ENCODE measurements at regions not wholly inside any gene's neighbourhood (a gene's known extent, or its start where the extent isn't known, plus 50 kb on each side); places are given as distances from the start of the nearest gene placed in this dataset.
"Not testable (repeated sequence)": the region's sequence is repeated elsewhere in the genome, so short reads cannot be mapped to it uniquely, and the experiment has no call there.

GRCh38 chr9:87359264-87359663, 138.4 kb upstream of the DAPK1 start:
- no peak for DNase-seq (ENCODE audit: extremely low spot score)
- CTCF ChIA-PET: no interaction called here
- no peak for TF ChIP-seq ARNT (IDR thresholded peaks at IDR 0.05)
- TF ChIP-seq ELF4 (IDR thresholded peaks at IDR 0.05): no peak
- TF ChIP-seq, protein P1, sequence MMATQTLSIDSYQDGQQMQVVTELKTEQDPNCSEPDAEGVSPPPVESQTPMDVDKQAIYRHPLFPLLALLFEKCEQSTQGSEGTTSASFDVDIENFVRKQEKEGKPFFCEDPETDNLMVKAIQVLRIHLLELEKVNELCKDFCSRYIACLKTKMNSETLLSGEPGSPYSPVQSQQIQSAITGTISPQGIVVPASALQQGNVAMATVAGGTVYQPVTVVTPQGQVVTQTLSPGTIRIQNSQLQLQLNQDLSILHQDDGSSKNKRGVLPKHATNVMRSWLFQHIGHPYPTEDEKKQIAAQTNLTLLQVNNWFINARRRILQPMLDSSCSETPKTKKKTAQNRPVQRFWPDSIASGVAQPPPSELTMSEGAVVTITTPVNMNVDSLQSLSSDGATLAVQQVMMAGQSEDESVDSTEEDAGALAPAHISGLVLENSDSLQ (IDR thresholded peaks at IDR 0.05): no peak
- TF ChIP-seq FOXK2 (IDR thresholded peaks at IDR 0.05): no peak
- TF ChIP-seq SUZ12 (IDR thresholded peaks at IDR 0.05): no peak
- POLR2A ChIA-PET: no interaction called here

DNA sequence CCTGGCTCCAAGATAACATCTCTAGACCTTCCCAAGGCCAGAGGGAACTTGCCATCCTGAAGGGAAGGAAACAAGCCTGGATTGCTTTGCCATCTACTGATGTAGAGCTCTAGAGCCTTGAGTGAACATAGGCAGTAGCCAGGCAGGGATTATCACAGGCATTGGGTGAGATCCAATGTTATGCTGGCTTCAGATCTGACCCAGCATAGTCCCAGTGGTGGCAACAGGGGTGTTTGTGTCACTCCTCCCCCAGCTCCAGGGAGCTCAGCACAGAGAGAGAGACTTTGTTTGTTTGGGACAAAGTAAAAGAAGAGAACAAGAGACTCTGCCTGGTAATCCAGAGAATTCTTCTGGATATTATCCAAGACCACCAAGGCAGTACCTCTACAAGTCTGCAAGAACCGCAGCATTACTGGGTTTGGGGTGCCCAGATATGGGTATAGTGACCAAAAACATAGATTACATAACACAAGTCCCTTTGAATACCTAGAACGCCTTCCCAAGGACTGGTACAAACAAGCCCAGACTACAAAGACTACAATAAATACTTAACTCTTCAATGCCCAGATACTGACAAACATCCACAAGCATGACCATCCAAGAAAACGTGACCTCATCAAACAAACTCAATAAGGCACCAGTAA, 137.6 kb upstream of the DAPK1 start:
- DNase-seq (ENCODE audit: extremely low spot score): no peak
- ChIA-PET CTCF (no interaction called here), POLR2A (no interaction called here)
- TF ChIP-seq FOXA1 (IDR thresholded peaks at IDR 0.05) (no peak), L3MBTL2 (conservative IDR thresholded peaks at IDR 0.05) (no peak), SUZ12 (IDR thresholded peaks at IDR 0.05) (no peak), CTBP1 (IDR thresholded peaks at IDR 0.05; ENCODE audit: borderline replicate concordance) (no peak), FOXM1 (IDR thresholded peaks at IDR 0.05; ENCODE audit: borderline replicate concordance) (no peak), LEF1 (IDR thresholded peaks at IDR 0.05; ENCODE audit: borderline replicate concordance) (no peak), ARNT (IDR thresholded peaks at IDR 0.05) (no peak), HDGF (IDR thresholded peaks at IDR 0.05; ENCODE audit: borderline replicate concordance) (no peak)

DNA sequence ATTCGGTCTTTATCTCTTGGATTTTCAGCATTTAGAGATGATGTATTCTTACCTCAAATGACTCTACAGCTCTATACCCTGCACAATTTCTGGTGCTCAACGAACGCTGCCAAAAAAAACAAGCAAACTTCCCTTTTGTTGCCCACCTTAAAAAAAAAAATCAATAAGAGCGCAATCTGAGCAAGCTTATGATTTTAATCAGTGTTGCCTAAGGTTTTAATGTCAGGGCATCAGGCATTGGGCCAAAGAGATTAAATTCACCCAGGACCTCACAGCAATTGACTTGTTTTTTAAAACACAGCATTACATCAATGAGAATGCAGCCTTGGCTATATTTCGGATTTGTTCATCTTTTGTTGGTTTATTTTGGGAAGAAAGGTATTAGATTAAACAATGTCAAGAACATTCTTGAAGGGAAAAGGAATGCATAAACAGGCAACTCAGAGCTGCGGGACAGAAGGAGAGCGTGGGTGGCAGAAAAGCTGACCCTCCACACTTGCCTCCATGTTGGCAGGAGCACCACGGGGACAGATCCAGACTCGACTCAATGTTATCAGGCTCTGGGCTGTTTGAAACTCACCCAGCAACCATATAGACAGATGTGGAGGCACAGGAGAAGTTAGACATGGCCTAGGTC, 127.5 kb upstream of the DAPK1 start:
- ChIA-PET POLR2A (no interaction called here), CTCF (no interaction called here)
- TF ChIP-seq CTBP1 (IDR thresholded peaks at IDR 0.05; ENCODE audit: borderline replicate concordance) (no peak), ELF4 (IDR thresholded peaks at IDR 0.05) (no peak), FOXA1 (IDR thresholded peaks at IDR 0.05) (no peak), HDGF (IDR thresholded peaks at IDR 0.05; ENCODE audit: borderline replicate concordance) (no peak), SP1 (IDR thresholded peaks at IDR 0.05) (no peak), TARDBP (IDR thresholded peaks at IDR 0.05) (no peak), NFRKB (IDR thresholded peaks at IDR 0.05) (no peak), ARNT (IDR thresholded peaks at IDR 0.05) (no peak), BHLHE40 (IDR thresholded peaks at IDR 0.05; ENCODE audit: borderline replicate concordance) (no peak), ZNF384 (IDR thresholded peaks at IDR 0.05) (no peak), FOXK2 (IDR thresholded peaks at IDR 0.05) (no peak), LEF1 (IDR thresholded peaks at IDR 0.05; ENCODE audit: borderline replicate concordance) (no peak), SUZ12 (IDR thresholded peaks at IDR 0.05) (no peak), FOXM1 (IDR thresholded peaks at IDR 0.05; ENCODE audit: borderline replicate concordance) (no peak), L3MBTL2 (conservative IDR thresholded peaks at IDR 0.05) (no peak)
- TF ChIP-seq, protein P1 (IDR thresholded peaks at IDR 0.05): no peak
- no peak for DNase-seq (ENCODE audit: extremely low spot score)

DNA sequence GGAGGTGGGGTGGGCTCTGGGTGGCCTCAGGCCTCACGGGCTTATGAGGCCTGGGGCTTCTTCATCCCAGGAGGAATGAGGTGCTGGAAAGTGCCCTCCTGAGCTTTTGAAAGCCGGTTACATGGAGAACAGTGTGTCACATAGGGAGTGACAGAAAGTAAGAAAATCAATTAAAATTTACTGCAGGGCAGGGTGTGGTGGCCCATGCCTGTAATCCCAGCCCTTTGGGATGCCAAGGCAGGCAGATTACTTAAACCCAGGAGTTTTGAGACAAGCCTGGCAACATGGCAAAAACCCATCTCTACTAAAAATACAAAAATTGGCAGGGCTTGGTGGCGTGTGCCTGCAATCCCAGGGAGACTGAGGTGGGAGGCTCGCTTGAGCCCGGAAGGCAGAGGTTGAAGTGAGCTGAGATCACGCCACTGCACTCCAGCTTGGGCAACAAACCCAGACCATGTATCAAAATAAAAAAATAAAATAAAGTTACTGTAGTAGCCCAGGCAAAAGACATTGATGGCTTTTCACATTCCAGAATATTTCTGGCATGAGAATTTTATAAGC, 125.8 kb upstream of the DAPK1 start:
- TF ChIP-seq SP1 (IDR thresholded peaks at IDR 0.05): no peak
- no peak for TF ChIP-seq ELF4 (IDR thresholded peaks at IDR 0.05)
- TF ChIP-seq, protein P1 (IDR thresholded peaks at IDR 0.05): no peak
- no peak for TF ChIP-seq LEF1 (IDR thresholded peaks at IDR 0.05; ENCODE audit: borderline replicate concordance)
- TF ChIP-seq BHLHE40 (IDR thresholded peaks at IDR 0.05; ENCODE audit: borderline replicate concordance): no peak
- TF ChIP-seq TARDBP (IDR thresholded peaks at IDR 0.05): no peak
- TF ChIP-seq FOXM1 (IDR thresholded peaks at IDR 0.05; ENCODE audit: borderline replicate concordance): no peak
- no peak for TF ChIP-seq ARNT (IDR thresholded peaks at IDR 0.05)
- no peak for TF ChIP-seq L3MBTL2 (conservative IDR thresholded peaks at IDR 0.05)
- TF ChIP-seq CTBP1 (IDR thresholded peaks at IDR 0.05; ENCODE audit: borderline replicate concordance): no peak
- no peak for TF ChIP-seq HDGF (IDR thresholded peaks at IDR 0.05; ENCODE audit: borderline replicate concordance)
- no peak for TF ChIP-seq ZNF384 (IDR thresholded peaks at IDR 0.05)
- TF ChIP-seq FOXA1 (IDR thresholded peaks at IDR 0.05): no peak
- no peak for TF ChIP-seq NFRKB (IDR thresholded peaks at IDR 0.05)
- no peak for TF ChIP-seq FOXK2 (IDR thresholded peaks at IDR 0.05)
- POLR2A ChIA-PET: no interaction called here
- DNase-seq (ENCODE audit: extremely low spot score): no peak
- CTCF ChIA-PET: no interaction called here

- no peak for DNase-seq (ENCODE audit: extremely low spot score)
- ChIA-PET POLR2A (no interaction called here), CTCF (no interaction called here)
- TF ChIP-seq LEF1 (IDR thresholded peaks at IDR 0.05; ENCODE audit: borderline replicate concordance) (no peak), ZNF384 (IDR thresholded peaks at IDR 0.05) (no peak), ARNT (IDR thresholded peaks at IDR 0.05) (no peak), FOXK2 (IDR thresholded peaks at IDR 0.05) (no peak), L3MBTL2 (conservative IDR thresholded peaks at IDR 0.05) (no peak), FOXA1 (IDR thresholded peaks at IDR 0.05) (no peak), HDGF (IDR thresholded peaks at IDR 0.05; ENCODE audit: borderline replicate concordance) (no peak), CTBP1 (IDR thresholded peaks at IDR 0.05; ENCODE audit: borderline replicate concordance) (no peak)
- TF ChIP-seq, protein P1 (IDR thresholded peaks at IDR 0.05): no peak
These were observed 125.3 kb upstream of the DAPK1 start for GRCh38 chr9:87372356-87372851.

DNA sequence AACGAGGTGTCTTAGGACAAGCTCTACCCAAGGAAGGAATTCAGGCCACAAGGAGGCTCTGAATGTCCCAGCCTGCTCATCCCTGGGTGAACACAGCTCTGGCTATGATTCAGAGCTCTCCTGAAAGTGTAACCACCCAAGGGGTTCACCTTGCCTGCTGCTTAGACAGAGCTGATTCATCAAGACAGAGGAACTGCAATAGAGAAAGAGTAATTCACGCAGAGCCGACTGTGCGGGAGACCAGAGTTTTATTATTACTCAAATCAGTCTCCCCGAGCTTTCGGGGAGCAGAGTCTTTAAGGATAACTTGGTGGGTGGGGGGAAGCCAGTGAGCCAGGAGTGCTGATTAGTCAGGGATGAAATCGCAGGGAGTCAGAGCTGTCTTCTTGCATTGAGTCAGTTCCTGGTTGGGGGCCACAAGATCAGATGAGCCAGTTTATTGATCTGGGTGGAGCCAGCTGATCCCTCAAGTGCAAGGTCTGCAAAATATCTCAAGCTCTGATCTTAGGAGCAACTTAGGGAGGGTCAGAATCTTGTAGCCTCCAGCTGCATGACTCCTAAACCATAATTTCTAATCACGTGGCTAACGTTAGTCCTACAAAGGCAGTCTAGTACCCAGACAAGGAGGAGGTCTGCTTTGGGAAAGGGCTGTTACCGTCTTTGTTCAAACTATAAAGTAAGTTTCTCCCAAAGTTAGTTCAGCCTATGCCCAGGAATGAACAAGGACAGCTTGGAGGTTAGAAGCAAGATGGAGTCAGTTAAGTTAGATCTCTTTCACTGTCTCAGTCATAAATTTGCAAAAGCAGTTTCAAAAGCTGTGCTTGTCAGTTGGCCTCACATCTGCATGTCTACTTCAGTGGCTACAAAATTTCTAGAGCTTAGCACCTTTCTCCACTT, 123.4 kb upstream of the DAPK1 start:
- DNase-seq (ENCODE audit: extremely low spot score); POLR2A ChIA-PET: not testable (repeated sequence)
- CTCF ChIA-PET: interaction anchor here (0.7 to 1.0 kb wide), 2 partner anchors 12 to 289 kb away, joined by 3 read pairs; no protein-coding TSS in a partner anchor
